Fibroblast of skin of right quadriceps (primary cell): ENCODE measurements at regions not wholly inside any gene's neighbourhood (a gene's known extent, or its start where the extent isn't known, plus 50 kb on each side); places are given as distances from the start of the nearest gene placed in this dataset.

ENCODE experiments used
- DNase-seq: peaks from one replicate; pipeline ENCODE4 v3.0.0-alpha.2; 2013

- DNase-seq, result no peak
These were observed 125.3 kb upstream of the KLF7 start for GRCh38 chr2:207290833-207291624.

DNA sequence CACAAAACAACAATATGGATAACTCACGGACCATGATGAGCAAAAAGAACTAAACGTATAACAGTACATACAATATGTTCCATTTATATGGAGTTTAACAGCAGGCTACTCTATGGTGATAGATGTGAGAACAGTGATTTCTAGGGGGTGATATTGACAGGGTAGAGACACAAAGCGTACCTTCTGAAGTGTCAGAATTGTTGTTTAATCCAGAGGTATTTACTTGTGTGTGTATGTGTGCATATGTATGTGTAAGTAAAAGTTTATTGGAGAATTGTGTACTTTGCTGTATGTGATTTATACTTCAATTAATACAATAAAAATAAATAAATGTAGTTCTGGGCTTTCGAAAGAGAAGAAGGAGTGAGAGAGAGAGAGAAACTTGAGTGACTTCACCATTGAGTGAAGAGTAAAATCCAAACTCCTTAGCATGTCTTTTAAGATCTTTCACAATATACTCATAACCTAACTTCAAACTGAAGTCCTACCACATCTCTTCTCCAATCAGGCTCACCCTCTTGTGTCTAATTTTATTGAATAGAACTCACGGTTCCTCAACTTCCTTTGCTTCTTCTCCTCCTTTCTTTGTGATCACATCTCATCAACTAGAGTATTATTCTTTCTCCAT, 126.0 kb upstream of the KLF7 start:
- no peak for DNase-seq

GRCh38 chr2:207296265-207296948, 130.7 kb upstream of the KLF7 start:
- DNase-seq, result no peak

DNA sequence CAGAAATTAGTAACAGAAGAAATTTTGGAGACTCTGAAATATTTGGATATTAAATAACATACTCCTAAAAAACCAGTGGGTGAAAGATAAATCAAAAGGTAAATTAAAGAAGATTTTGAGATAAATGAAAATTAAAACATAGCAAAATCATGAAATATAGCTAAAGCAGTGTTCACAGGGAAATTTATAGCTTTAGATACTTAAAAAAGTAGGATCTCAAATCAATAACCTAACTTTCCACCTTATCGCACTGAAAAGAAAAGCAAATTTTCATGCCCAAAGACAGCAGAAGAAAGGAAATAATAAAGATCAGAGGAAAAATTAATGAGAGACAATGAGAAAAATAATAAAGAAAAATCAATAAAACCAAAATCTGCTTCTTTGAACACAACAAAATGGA, 135.1 kb upstream of the KLF7 start:
- DNase-seq, result no peak

- DNase-seq, result no peak
These were observed 139.0 kb upstream of the KLF7 start for GRCh38 chr2:207304761-207305160.

DNA sequence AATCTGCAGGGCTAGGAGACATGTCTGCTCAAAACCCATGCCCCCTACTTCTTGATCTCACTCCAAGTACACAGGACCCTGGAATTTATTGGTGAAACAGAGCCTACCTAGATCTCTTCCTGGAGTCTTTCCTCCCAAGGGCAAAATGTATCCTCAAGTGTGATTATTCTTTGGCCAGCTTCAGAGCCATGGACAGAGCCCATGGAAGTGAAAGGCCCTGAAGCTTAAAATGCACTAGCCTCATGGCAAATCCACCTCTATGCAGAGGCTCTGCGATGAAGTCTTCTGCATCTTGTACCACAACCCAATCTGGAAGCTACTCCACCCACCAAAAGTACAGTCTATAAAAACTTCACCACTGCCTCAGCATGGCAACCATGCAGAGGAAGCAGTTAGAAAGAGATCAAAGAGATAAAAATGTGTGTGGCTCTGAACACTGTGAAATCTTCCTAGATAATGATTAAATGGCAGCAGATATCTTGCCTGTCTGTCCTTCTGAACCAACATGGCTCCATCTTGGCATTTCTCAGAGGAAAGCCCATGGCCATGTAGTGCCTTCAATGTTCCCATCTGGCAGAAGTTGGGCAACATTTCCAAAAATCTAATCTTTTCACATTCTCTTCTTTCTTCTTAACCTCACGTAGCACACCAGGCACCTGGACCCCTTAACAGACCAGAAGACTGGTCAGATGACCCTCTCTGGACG, 142.9 kb upstream of the KLF7 start:
- no peak for DNase-seq

DNA sequence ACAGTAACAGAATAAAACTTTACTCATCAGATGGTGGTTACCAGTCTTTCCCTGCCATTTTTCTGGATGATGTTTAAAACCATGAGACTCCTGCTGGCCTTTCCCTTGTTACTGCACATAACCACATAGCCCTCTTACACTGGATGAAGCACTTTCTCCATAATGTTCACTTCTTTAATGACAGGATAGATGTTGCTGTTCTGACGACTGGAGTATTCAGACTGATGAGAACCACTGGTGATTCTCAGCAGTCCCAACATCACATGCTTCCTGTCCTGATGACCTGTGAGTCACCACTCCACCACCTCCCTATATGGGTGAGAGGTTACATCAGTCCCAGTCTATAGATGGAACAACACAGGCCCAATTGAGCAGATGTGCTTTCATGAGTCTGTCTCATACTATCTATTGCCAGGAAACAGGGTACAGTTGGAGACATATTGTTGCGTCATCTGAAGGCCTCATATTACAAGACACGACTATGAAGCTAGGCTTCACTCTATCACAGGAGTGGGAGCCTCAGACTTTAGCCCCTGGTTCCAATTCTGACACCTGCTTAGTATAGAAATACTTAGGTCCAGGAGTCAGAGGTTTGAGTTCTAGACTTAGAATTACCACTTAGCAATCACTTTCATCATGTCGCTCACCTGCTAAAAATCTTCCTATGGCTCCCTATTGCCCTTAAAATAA, 145.7 kb upstream of the KLF7 start:
- peak; percentile 97 for DNase-seq

GRCh38 chr2:207312006-207312356, 146.2 kb upstream of the KLF7 start:
- DNase-seq, result no peak

GRCh38 chr2:207313947-207314346, 148.2 kb upstream of the KLF7 start:
- no peak for DNase-seq

GRCh38 chr2:207315131-207315530, 149.4 kb upstream of the KLF7 start:
- peak; percentile 39 for DNase-seq

- DNase-seq, result no peak
These were observed 150.7 kb upstream of the KLF7 start for GRCh38 chr2:207316484-207316883.

DNA sequence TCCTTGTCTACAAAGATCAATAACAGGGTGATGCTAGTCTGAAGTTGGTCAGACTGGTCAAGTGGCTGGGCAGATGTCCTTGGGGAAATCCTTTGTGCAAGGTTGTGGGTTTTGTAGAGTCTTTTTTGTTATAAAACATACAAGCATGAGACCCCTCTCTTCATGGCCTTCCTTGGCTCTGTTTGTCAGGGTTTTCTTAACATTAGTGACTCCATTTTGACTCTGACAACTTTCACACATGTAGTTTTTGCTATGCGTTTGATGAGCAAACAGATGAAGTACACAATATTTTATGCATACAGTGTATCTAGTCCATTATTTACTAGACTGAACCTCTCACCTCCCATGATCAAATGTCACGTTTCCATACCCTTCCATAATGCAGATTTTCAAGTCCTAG, 151.2 kb upstream of the KLF7 start:
- no peak for DNase-seq

DNA sequence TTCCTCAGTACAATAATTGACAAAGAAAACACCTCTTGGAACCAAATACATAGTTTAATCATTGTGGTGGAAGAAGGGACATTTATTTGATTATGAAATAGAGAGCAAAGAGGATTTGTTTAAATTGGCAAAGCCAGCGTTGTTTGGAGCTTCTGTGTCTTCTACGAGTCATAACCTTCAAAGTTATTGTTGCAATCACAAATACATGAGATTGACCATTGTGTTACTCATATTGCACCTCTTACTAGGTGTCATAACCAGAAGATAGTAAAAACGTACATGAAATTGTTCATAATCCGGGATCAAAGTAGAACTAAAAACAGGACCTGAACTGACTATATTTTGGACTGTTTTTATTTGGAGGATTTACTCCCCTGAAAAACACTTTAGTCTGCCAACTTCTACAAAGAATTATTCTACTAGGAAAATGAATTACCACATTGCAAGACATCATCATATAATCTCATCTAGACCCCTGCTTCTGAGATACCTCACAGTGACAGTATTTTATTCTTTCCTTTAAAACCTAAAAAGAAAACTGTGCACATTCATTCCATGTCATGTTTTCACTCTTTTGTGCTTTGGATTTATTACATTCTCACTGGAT, 151.7 kb upstream of the KLF7 start:
- DNase-seq, result peak; percentile 66

GRCh38 chr2:207318181-207318628, 152.5 kb upstream of the KLF7 start:
- no peak for DNase-seq

DNA sequence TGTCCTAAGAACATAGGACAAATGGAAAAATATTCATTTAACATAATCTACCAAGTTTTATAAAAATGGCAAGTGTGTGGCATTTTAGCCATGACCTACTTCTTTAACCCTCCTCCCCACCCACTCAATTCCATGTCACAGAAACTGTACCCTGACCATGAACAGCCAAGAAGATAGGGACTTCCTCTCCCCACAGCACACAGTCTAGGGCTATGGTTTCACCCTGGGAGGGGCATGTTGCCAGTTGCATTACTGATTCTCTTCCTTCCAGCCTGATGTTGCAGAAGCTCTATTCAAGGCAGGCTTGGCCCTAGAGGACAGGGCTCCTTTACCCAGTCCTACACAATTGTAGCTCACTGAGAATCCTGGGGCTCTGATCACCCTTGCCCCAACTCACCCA, 153.6 kb upstream of the KLF7 start:
- DNase-seq, result no peak

GRCh38 chr2:207320381-207321159, 154.8 kb upstream of the KLF7 start:
- DNase-seq, result no peak

GRCh38 chr2:207321514-207321913, 155.8 kb upstream of the KLF7 start:
- DNase-seq, result no peak

DNA sequence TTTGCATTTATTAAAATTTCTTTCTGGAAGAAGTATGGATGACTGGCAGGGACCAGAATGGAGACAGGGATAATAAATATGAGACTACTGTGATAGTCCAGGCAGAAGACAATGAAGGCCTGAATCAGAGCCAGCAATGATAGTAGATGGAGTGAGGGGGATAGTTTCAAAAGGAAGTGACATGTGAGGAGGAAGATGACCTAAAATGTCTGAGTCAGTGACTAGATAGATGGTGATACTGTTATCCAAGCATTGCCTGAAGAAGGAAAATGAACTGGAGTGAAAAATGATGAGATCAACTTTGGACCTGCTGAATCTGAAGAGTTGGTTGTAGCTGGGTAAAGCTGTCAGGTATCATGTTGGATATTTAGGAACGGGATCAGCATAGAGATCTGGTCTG, 158.3 kb upstream of the KLF7 start:
- no peak for DNase-seq

DNA sequence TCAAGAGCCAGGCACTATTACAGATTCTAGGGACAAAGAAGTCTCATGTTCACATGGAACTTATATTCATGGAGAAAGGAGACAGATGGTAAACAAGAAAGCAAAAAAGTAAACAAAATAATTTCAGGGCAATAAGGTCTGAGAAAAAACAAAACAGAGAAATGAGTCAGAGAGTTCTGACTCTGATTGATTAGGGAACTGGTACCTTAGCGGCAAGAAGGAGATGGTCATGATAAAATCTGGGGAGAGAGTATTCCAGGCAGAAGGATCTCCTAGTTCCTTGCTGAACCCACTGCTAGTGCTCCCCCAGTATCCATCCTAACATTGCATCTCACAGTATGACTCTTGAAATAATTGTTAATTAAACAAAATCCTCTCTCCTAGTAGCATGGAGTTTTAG, 161.8 kb upstream of the KLF7 start:
- no peak for DNase-seq

DNA sequence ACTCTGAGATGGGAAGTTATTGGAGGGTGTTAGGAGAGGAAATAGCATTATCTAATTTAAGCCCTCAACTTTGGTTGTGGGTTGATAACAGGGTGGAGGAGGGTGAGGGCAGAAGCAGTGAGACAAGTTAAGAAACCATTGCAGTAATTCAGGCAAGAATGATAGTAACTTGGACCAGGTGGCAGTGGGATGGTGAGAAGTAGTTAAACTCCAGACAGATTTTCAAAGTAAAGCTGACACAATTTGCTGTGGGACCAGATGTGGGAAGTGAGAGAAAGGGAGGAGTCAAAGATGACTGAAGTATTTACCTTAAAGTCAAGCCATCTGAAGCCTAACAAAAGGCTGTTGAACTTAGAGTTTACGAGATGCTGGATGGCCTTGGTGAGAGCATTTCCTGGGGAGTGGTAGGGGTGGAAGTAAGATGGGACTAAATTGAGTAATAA, 163.2 kb upstream of the KLF7 start:
- no peak for DNase-seq

- peak; percentile 97 for DNase-seq
These were observed 165.2 kb upstream of the KLF7 start for GRCh38 chr2:207330912-207331311.

GRCh38 chr2:207331674-207332073, 165.9 kb upstream of the KLF7 start:
- DNase-seq, result no peak
